Heart right ventricle (tissue), 16 donors: ENCODE measurements at regions not wholly inside any gene's neighbourhood (a gene's known extent, or its start where the extent isn't known, plus 50 kb on each side); places are given as distances from the start of the nearest gene placed in this dataset.

Experiments
- ATAC-seq, 8 donors: fragments of 200-7000 bp; cut with Tn5 transposase; one replicate each; pipeline ENCODE4 v1.9.1; 2020; ENCODE audit warnings: mild to moderate bottlenecking in 8 of 8, moderate library complexity in 8 of 8, moderate number of reproducible peaks in 1 of 8
- DNase-seq, 2 donors: peaks; one replicate each; pipeline ENCODE4 v3.0.0-alpha.2; 2020
- H3K27ac ChIP-seq, 10 donors: fragments of 200-600 bp; sonication (generic) in 2 of 10; one replicate each; pipeline versions ENCODE4 v1.5.0 to v1.8.0; 2020 to 2022; ENCODE audit warnings: mild to moderate bottlenecking in 3 of 10
- H3K27me3 ChIP-seq, 7 donors: fragments of 200-600 bp; one replicate each; pipeline ENCODE4 v1.8.0; 2021 to 2022; ENCODE audit warnings: mild to moderate bottlenecking in 2 of 7
- H3K36me3 ChIP-seq, 9 donors: fragments of 200-600 bp; sonication (generic) in 1 of 9; one replicate each; pipeline versions ENCODE4 v1.5.0 to v1.8.0; 2020 to 2022; ENCODE audit warnings: mild to moderate bottlenecking in 2 of 9
- H3K4me1 ChIP-seq, 9 donors: fragments of 200-600 bp; sonication (generic) in 1 of 9; one replicate each; pipeline versions ENCODE4 v1.5.0 to v1.8.0; 2020 to 2022; ENCODE audit warnings: mild to moderate bottlenecking in 4 of 9
- H3K4me3 ChIP-seq, 10 donors: fragments of 200-600 bp; sonication (generic) in 2 of 10; one replicate each; pipeline versions ENCODE4 v1.5.0 to v1.8.0; 2020 to 2022; ENCODE audit warnings: mild to moderate bottlenecking in 7 of 10, moderate library complexity in 2 of 10
- H3K9me3 ChIP-seq, 11 donors: fragments of 200-600 bp in 10 of 11; sonication (generic) in 2 of 11; one replicate each; pipeline versions ENCODE4 v1.5.0 to v1.8.0; 2013 to 2022; ENCODE audit warnings: mild to moderate bottlenecking in 2 of 11, control low read depth in 1 of 11, moderate library complexity in 1 of 11
- CTCF ChIP-seq, 9 donors: fragments of 200-600 bp; sonication (generic) in 2 of 9; IDR thresholded peaks; one replicate each; pipeline versions ENCODE4 v1.5.0 to v1.8.0; 2021 to 2022; ENCODE audit warnings: antibody characterized with exemption in 9 of 9, mild to moderate bottlenecking in 5 of 9, moderate library complexity in 1 of 9
- WGBS, 2 donors: extraction: QIAGEN DNeasy Blood & Tissue Kit; methylation state at CpG; one replicate each; pipeline ENCODE4 v1.1.7; 2013; ENCODE audit warnings: inconsistent platforms in 1 of 2; 5-methylcytosine and 5-hydroxymethylcytosine counted together
- intact Hi-C, 10 donors: fragments of 100-400 bp; cut with DNase I; formaldehyde crosslinking; loops; one replicate each; pipeline versions ENCODE4 v1.11.1 to v1.14.2; 2022
- donor health status: Arrhythmogenic right ventricular cardiomyopathy.
- donor health status: ischemic (EF 13 %, LVEDD 7.1; RV severe dilation, severe dysfunction).
- donor health status: healthy with polysubstance abuse.
- donor health status: DM: no; HTN: yes; CAD: no.
- donor health status: DM: no; HTN: no; CAD: no.
- donor health status: ischemic (EF 25% LVEDD 6.9; RV normal size, moderate dysfunction).
- donor health status: ischemic (EF 25% LVEDD 5.7; RV mildly dilated, moderate dysfunction).
- donor health status: healthy.
- donor health status: DM: yes; HTN: yes; CAD: no.
- donor health status: Ischemic cardiomyopathy.
- donor health status: ischemic (EF 35%, LVEDD 5.7; RV mildly dilated, moderate dysfunction).
- donor health status: nonischemic (EF 11% LVEDD 7.7; RV severe dilation, severe dysfunction).
- donor health status: DM: yes; HTN: yes; CAD: no.
- donor health status: PGD.
- donor health status: ischemic (EF 29% LVEDD 5.4; RV normal size, mild dysfunction).
- donor health status: nonischemic (EF 23%, LVEDD 6.1; RV moderate dilation, normal function).

GRCh38 chr9:653856-654387 lies 187.6 kb upstream of the DMRT1 start:
- DNase-seq (no peak), ATAC-seq (no peak)
- 58 to 73% methylated on average over 3 of the region's 3 CpGs for whole genome bisulfite sequencing, 2 donors
- H3K9me3 ChIP-seq, result no peaks in the 10 kb centered on the region
- H3K4me1 ChIP-seq, result peaks cover 0 to 94% (median 71%) of the 10 kb centered on the region in 9 donors
- TF ChIP-seq CTCF (IDR thresholded peaks at IDR 0.05), result no peak
- H3K27me3 ChIP-seq, result no peaks in the 10 kb centered on the region
- no peaks in the 10 kb centered on the region for H3K36me3 ChIP-seq
- H3K27ac ChIP-seq, result peak overlapping the region in 8 of 10 donors; percentile 53 to 90 (median 65)
- peak overlapping the region in 2 of 10 donors; percentile 8 to 10 for H3K4me3 ChIP-seq
- intact Hi-C loops, result loop anchor here in 1 of 10 donors (10.0 kb wide), 1 partner anchor 51 kb away; no protein-coding TSS in a partner anchor

GRCh38 chr9:655875-656274 lies 185.6 kb upstream of the DMRT1 start:
- WGBS, 2 donors, result 12 to 17% methylated on average over 5 of the region's 5 CpGs
- Histone ChIP-seq H3K4me3 (no peak overlapping the region), H3K27me3 (no peaks in the 10 kb centered on the region), H3K9me3 (no peaks in the 10 kb centered on the region), H3K4me1 (peaks cover 0 to 79% (median 55%) of the 10 kb centered on the region in 9 donors), H3K27ac (peak overlapping the region; percentile 23 to 90 (median 76)), H3K36me3 (no peaks in the 10 kb centered on the region)
- intact Hi-C loops, result loop anchor here in 2 of 10 donors (5.0 to 10.0 kb wide), 2 partner anchors 36 to 49 kb away; no protein-coding TSS in a partner anchor
- ATAC-seq, result peak; percentile 69 to 90 (median 82)
- peak; percentile 93 for DNase-seq
- TF ChIP-seq CTCF (IDR thresholded peaks at IDR 0.05), result no peak

GRCh38 chr9:656926-657568 lies 184.4 kb upstream of the DMRT1 start:
- no peaks in the 10 kb centered on the region for H3K27me3 ChIP-seq
- peaks cover 0 to 71% (median 52%) of the 10 kb centered on the region in 9 donors for H3K4me1 ChIP-seq
- ATAC-seq (no peak), DNase-seq (no peak)
- no peaks in the 10 kb centered on the region for H3K9me3 ChIP-seq
- no peak overlapping the region for H3K4me3 ChIP-seq
- intact Hi-C loops, result loop anchor here in 2 of 10 donors (5.0 to 10.0 kb wide), 2 partner anchors 35 to 48 kb away; no protein-coding TSS in a partner anchor
- no peaks in the 10 kb centered on the region for H3K36me3 ChIP-seq
- H3K27ac ChIP-seq, result peak overlapping the region in 9 of 10 donors; percentile 4 to 90 (median 78)
- TF ChIP-seq CTCF (IDR thresholded peaks at IDR 0.05), result peak in 1 of 9 donors; percentile 10
- WGBS, 2 donors, result 57 to 60% methylated on average over 3 of the region's 3 CpGs

GRCh38 chr9:659286-659685 lies 182.2 kb upstream of the DMRT1 start:
- peak overlapping the region in 5 of 10 donors; percentile 22 to 90 (median 50) for H3K27ac ChIP-seq
- H3K36me3 ChIP-seq, result no peaks in the 10 kb centered on the region
- H3K4me1 ChIP-seq, result peaks cover 0 to 60% (median 41%) of the 10 kb centered on the region in 9 donors
- H3K9me3 ChIP-seq, result no peaks in the 10 kb centered on the region
- DNase-seq (no peak), ATAC-seq (no peak)
- intact Hi-C loops, result loop anchor here in 2 of 10 donors (5.0 to 10.0 kb wide), 2 partner anchors 33 to 46 kb away; no protein-coding TSS in a partner anchor
- no peaks in the 10 kb centered on the region for H3K27me3 ChIP-seq
- WGBS, 2 donors, result 88 to 98% methylated on average over 5 of the region's 5 CpGs
- H3K4me3 ChIP-seq, result no peak overlapping the region
- TF ChIP-seq CTCF (IDR thresholded peaks at IDR 0.05), result no peak
